DMS153 treated with DMSO at 0.1 percent for 48 hours (cell line): ENCODE measurements at regions not wholly inside any gene's neighbourhood (a gene's known extent, or its start where the extent isn't known, plus 50 kb on each side); places are given as distances from the start of the nearest gene placed in this dataset.
"Not testable (repeated sequence)": the region's sequence is repeated elsewhere in the genome, so short reads cannot be mapped to it uniquely, and the experiment has no call there.

Source experiments
- DNase-seq: peaks from one replicate; lab custom pipeline; 2025; ENCODE audit not compliant: unreplicated experiment; lab: John Stamatoyannopoulos, UW

- DNase-seq: no peak
These were observed 453.1 kb downstream of the TMEM121 start for GRCh38 chr14:105979446-105979845.

- DNase-seq: no peak
These were observed 453.8 kb downstream of the TMEM121 start for GRCh38 chr14:105980224-105980623.

GRCh38 chr14:105981517-105982302, 455.3 kb downstream of the TMEM121 start:
- DNase-seq: not testable (repeated sequence)

- no peak for DNase-seq
These were observed 456.3 kb downstream of the TMEM121 start for GRCh38 chr14:105982664-105983063.

- DNase-seq: no peak
These were observed 460.5 kb downstream of the TMEM121 start for GRCh38 chr14:105986894-105987284.

- DNase-seq: no peak
These were observed 461.2 kb downstream of the TMEM121 start for GRCh38 chr14:105987563-105987962.

GRCh38 chr14:105989566-105990302, 463.4 kb downstream of the TMEM121 start:
- DNase-seq: no peak

GRCh38 chr14:105991677-105992076, 465.3 kb downstream of the TMEM121 start:
- not testable (repeated sequence) for DNase-seq

- DNase-seq: no peak
These were observed 467.4 kb downstream of the TMEM121 start for GRCh38 chr14:105993814-105994213.

- not testable (repeated sequence) for DNase-seq
These were observed 468.8 kb downstream of the TMEM121 start for GRCh38 chr14:105995011-105995710.

- not testable (repeated sequence) for DNase-seq
These were observed 472.2 kb downstream of the TMEM121 start for GRCh38 chr14:105998597-105998996.

- no peak for DNase-seq
These were observed 473.1 kb downstream of the TMEM121 start for GRCh38 chr14:105999361-106000028.

- not testable (repeated sequence) for DNase-seq
These were observed 473.7 kb downstream of the TMEM121 start for GRCh38 chr14:106000029-106000511.

- DNase-seq: not testable (repeated sequence)
These were observed 474.9 kb downstream of the TMEM121 start for GRCh38 chr14:106001277-106001676.

- no peak for DNase-seq
These were observed 477.0 kb downstream of the TMEM121 start for GRCh38 chr14:106003351-106003750.

- DNase-seq: not testable (repeated sequence)
These were observed 478.8 kb downstream of the TMEM121 start for GRCh38 chr14:106004937-106005795.

GRCh38 chr14:106006043-106006442, 479.7 kb downstream of the TMEM121 start:
- not testable (repeated sequence) for DNase-seq

- DNase-seq: not testable (repeated sequence)
These were observed 480.3 kb downstream of the TMEM121 start for GRCh38 chr14:106006716-106007115.

GRCh38 chr14:106010783-106011182, 484.4 kb downstream of the TMEM121 start:
- DNase-seq: no peak
